Liver (tissue), 3 donors: ENCODE measurements at regions not wholly inside any gene's neighbourhood (a gene's known extent, or its start where the extent isn't known, plus 50 kb on each side); places are given as distances from the start of the nearest gene placed in this dataset.

Source experiments
- GABPA ChIP-seq, 2 donors: IDR thresholded peaks in 1 of 2; conservative IDR thresholded peaks in 1 of 2; 2 replicates each; pipeline ENCODE4 v1.6.1; 2016; ENCODE audit warnings: antibody characterized with exemption in 2 of 2, mild to moderate bottlenecking in 1 of 2, moderate library complexity in 1 of 2
- NR2F2 ChIP-seq: IDR thresholded peaks from 2 replicates; pipeline ENCODE4 v1.6.1; 2016; ENCODE audit warnings: antibody characterized with exemption
- RAD21 ChIP-seq, 2 donors: IDR thresholded peaks; 2 replicates each; pipeline ENCODE4 v1.6.1; 2016; ENCODE audit warnings: antibody characterized with exemption in 2 of 2, mild to moderate bottlenecking in 2 of 2
- RXRA ChIP-seq, 2 donors: IDR thresholded peaks; 2 replicates each; pipeline ENCODE4 v1.6.1; 2017 to 2018; ENCODE audit warnings: antibody characterized with exemption in 2 of 2, mild to moderate bottlenecking in 1 of 2
- TAF1 ChIP-seq: conservative IDR thresholded peaks from 2 replicates; pipeline ENCODE4 v1.6.1; 2016; ENCODE audit warnings: antibody characterized with exemption, mild to moderate bottlenecking
- YY1 ChIP-seq: IDR thresholded peaks from 2 replicates; pipeline ENCODE4 v1.6.1; 2016; ENCODE audit warnings: antibody characterized with exemption, mild to moderate bottlenecking
- TF ChIP-seq, protein P1 (sequence below): fragments of 150-350 bp; IDR thresholded peaks from 2 replicates; pipeline ENCODE4 v1.5.1; 2017; ENCODE audit warnings: improper control_type of control experiment, low read depth, low read length; ENCODE audit not compliant: missing input control
- TF ChIP-seq, protein P2 (sequence below): IDR thresholded peaks from 2 replicates; pipeline ENCODE4 v1.6.1; 2016; ENCODE audit warnings: antibody characterized with exemption
- TF ChIP-seq, protein P3 (sequence below): IDR thresholded peaks from 2 replicates; pipeline ENCODE4 v1.6.1; 2016; ENCODE audit warnings: antibody characterized with exemption, mild to moderate bottlenecking
- donor health status: healthy.
- donor health status: healthy.

DNA sequence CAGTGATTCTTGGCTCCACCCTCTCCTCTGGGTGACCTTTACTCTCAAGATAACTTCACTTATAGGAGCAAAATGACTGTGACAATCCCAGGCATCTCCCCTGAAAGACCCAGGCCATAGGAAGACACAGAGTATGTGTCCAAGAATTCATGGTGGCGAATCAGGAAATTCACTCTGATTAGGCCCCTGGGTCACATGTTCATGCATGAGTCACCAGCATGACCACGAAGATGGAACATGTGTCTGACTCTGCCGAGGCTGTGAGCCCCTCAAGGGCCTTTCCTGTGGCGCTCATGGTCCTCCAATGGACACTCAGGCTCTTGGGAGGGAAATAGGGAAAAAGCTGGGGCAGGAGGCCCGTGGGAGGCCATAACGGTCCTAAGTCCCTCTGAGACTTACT, 74.0 kb upstream of the TEX51 start:
- TF ChIP-seq NR2F2 (no peak), RXRA (IDR thresholded peaks at IDR 0.05) (no peak), TAF1 (no peak), RAD21 (IDR thresholded peaks at IDR 0.05) (no peak), GABPA (IDR thresholded peaks at IDR 0.05 in 1 of 2, conservative IDR thresholded peaks at IDR 0.05 in 1 of 2) (no peak), YY1 (no peak)
- TF ChIP-seq, protein P1, sequence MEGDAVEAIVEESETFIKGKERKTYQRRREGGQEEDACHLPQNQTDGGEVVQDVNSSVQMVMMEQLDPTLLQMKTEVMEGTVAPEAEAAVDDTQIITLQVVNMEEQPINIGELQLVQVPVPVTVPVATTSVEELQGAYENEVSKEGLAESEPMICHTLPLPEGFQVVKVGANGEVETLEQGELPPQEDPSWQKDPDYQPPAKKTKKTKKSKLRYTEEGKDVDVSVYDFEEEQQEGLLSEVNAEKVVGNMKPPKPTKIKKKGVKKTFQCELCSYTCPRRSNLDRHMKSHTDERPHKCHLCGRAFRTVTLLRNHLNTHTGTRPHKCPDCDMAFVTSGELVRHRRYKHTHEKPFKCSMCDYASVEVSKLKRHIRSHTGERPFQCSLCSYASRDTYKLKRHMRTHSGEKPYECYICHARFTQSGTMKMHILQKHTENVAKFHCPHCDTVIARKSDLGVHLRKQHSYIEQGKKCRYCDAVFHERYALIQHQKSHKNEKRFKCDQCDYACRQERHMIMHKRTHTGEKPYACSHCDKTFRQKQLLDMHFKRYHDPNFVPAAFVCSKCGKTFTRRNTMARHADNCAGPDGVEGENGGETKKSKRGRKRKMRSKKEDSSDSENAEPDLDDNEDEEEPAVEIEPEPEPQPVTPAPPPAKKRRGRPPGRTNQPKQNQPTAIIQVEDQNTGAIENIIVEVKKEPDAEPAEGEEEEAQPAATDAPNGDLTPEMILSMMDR, result no peak
- TF ChIP-seq, protein P2, sequence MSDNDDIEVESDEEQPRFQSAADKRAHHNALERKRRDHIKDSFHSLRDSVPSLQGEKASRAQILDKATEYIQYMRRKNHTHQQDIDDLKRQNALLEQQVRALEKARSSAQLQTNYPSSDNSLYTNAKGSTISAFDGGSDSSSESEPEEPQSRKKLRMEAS, result no peak
- TF ChIP-seq, protein P3, sequence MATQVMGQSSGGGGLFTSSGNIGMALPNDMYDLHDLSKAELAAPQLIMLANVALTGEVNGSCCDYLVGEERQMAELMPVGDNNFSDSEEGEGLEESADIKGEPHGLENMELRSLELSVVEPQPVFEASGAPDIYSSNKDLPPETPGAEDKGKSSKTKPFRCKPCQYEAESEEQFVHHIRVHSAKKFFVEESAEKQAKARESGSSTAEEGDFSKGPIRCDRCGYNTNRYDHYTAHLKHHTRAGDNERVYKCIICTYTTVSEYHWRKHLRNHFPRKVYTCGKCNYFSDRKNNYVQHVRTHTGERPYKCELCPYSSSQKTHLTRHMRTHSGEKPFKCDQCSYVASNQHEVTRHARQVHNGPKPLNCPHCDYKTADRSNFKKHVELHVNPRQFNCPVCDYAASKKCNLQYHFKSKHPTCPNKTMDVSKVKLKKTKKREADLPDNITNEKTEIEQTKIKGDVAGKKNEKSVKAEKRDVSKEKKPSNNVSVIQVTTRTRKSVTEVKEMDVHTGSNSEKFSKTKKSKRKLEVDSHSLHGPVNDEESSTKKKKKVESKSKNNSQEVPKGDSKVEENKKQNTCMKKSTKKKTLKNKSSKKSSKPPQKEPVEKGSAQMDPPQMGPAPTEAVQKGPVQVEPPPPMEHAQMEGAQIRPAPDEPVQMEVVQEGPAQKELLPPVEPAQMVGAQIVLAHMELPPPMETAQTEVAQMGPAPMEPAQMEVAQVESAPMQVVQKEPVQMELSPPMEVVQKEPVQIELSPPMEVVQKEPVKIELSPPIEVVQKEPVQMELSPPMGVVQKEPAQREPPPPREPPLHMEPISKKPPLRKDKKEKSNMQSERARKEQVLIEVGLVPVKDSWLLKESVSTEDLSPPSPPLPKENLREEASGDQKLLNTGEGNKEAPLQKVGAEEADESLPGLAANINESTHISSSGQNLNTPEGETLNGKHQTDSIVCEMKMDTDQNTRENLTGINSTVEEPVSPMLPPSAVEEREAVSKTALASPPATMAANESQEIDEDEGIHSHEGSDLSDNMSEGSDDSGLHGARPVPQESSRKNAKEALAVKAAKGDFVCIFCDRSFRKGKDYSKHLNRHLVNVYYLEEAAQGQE, result no peak
